ENCODE measurements at regions not wholly inside any gene's neighbourhood (a gene's known extent, or its start where the extent isn't known, plus 50 kb on each side); places are given as distances from the start of the nearest gene placed in this dataset.

DNA sequence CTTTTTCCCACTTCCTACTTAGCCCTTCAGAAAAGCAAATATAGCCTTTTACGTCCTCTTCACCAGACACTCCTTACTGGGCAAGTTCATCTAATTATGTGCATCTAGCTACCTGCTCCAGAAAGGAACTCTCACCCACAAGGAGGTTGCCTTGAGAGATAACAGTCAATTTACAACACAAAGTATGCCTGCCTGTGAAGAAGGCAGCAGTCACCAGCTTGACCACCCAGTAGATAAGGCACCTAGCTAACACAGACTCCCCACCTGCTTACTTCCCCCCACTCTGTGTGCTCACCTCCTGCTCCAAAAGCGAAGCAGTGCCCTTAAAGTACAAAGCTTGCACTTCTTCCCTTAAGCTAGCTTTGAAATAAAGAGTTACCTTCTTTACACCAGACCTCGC is 111.7 kb upstream of the MRPS30 start:
- Histone ChIP-seq H3K9me3 (no peaks in the 10 kb centered on the region), H3K27me3 (replicated peaks; ENCODE audit: insufficient read depth) (no peaks in the 10 kb centered on the region), H3K27ac (no peak overlapping the region), H3K4me1 (replicated peaks) (no peaks in the 10 kb centered on the region), H3K4me3 (no peak overlapping the region), H3K36me3 (no peaks in the 10 kb centered on the region)
- WGBS, result 62% methylated on average over 3 of the region's 3 CpGs
- no peak for DNase-seq (ENCODE audit: low spot score)
- TF ChIP-seq POLR2AphosphoS5 (IDR thresholded peaks at IDR 0.05), result no peak
- no peak for TF ChIP-seq POLR2A (IDR thresholded peaks at IDR 0.05)
- TF ChIP-seq, protein P1, sequence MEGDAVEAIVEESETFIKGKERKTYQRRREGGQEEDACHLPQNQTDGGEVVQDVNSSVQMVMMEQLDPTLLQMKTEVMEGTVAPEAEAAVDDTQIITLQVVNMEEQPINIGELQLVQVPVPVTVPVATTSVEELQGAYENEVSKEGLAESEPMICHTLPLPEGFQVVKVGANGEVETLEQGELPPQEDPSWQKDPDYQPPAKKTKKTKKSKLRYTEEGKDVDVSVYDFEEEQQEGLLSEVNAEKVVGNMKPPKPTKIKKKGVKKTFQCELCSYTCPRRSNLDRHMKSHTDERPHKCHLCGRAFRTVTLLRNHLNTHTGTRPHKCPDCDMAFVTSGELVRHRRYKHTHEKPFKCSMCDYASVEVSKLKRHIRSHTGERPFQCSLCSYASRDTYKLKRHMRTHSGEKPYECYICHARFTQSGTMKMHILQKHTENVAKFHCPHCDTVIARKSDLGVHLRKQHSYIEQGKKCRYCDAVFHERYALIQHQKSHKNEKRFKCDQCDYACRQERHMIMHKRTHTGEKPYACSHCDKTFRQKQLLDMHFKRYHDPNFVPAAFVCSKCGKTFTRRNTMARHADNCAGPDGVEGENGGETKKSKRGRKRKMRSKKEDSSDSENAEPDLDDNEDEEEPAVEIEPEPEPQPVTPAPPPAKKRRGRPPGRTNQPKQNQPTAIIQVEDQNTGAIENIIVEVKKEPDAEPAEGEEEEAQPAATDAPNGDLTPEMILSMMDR (IDR thresholded peaks at IDR 0.05), result no peak
- intact Hi-C loops (cut with DNase I), result no loop called here

DNA sequence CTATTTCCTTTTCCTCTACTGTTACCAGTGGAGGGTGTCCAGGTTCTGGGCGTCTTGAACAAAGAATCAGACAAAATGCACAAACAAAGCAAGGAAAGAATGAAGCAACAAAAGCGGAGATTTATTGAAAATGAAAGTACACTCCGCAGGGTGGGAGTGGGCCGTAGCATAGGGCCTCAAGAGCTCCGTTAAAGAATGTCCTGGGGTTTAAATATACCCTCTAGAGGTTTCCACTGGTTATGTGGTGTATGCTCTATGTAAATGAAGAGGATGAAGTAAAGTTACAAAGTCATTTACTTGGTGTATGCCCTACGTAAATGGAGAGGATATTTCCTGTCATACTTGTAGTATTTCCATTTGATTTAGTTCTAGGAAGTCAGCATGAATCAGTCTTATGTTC is 113.5 kb upstream of the MRPS30 start:
- 87% methylated on average over 6 of the region's 6 CpGs for WGBS
- no peak for TF ChIP-seq POLR2AphosphoS5 (IDR thresholded peaks at IDR 0.05)
- TF ChIP-seq, protein P1 (IDR thresholded peaks at IDR 0.05), result no peak
- TF ChIP-seq POLR2A (IDR thresholded peaks at IDR 0.05), result no peak
- Histone ChIP-seq H3K27me3 (replicated peaks; ENCODE audit: insufficient read depth) (no peaks in the 10 kb centered on the region), H3K4me1 (replicated peaks) (no peaks in the 10 kb centered on the region), H3K27ac (no peak overlapping the region), H3K4me3 (no peak overlapping the region), H3K9me3 (no peaks in the 10 kb centered on the region), H3K36me3 (no peaks in the 10 kb centered on the region)
- intact Hi-C loops (cut with DNase I), result no loop called here
- no peak for DNase-seq (ENCODE audit: low spot score)

DNA sequence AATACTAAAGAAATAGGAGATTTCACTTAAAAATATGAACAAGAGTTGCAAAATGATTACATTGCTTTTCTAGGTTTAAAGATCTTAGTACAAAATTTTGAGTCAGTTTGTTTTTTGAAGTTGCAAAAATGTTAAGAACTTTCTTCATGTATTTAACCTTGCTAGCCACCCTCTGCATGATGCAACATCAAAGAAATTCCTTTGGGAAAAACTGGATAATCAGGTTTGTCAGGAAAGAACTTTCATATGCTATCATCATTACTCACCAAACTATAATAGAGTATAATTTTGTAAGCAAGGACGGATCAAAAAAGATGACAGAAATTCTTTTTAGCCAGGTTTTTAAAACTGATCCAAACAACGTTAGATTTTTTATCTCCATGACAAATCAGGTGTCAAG is 116.9 kb upstream of the MRPS30 start:
- H3K4me3 ChIP-seq, result no peak overlapping the region
- no peak overlapping the region for H3K27ac ChIP-seq
- H3K9me3 ChIP-seq, result no peaks in the 10 kb centered on the region
- DNase-seq (ENCODE audit: low spot score), result no peak
- TF ChIP-seq POLR2AphosphoS5 (IDR thresholded peaks at IDR 0.05) (no peak), POLR2A (IDR thresholded peaks at IDR 0.05) (no peak)
- TF ChIP-seq, protein P1 (IDR thresholded peaks at IDR 0.05), result no peak
- no peaks in the 10 kb centered on the region for H3K27me3 ChIP-seq (replicated peaks; ENCODE audit: insufficient read depth)
- WGBS, result 30% methylated on average over 2 of the region's 2 CpGs
- H3K36me3 ChIP-seq, result no peaks in the 10 kb centered on the region
- intact Hi-C loops (cut with DNase I), result no loop called here
- H3K4me1 ChIP-seq (replicated peaks), result no peaks in the 10 kb centered on the region

DNA sequence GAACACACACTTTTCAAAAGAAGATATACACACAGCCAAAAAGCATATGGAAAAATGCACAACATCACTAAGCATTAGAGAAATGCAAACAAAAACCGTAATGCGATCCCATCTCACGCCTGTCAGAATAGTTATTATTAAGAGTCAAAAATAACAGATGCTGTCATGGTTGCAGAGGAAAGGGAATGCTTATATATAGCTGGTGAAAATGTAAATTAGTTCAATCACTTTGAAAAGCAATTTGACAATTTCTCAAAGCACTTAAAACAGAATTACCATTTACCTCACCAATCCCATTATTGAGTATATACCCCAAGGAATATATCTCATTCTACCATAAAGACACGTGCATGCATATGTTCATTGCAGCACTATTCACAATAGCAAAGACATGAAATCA is 126.8 kb upstream of the MRPS30 start:
- Histone ChIP-seq H3K36me3 (no peaks in the 10 kb centered on the region), H3K4me1 (replicated peaks) (no peaks in the 10 kb centered on the region), H3K9me3 (no peaks in the 10 kb centered on the region), H3K27ac (no peak overlapping the region), H3K27me3 (replicated peaks; ENCODE audit: insufficient read depth) (no peaks in the 10 kb centered on the region), H3K4me3 (no peak overlapping the region)
- no peak for DNase-seq (ENCODE audit: low spot score)
- 83% methylated on average over 4 of the region's 4 CpGs for whole genome bisulfite sequencing
- intact Hi-C loops (cut with DNase I), result no loop called here
- TF ChIP-seq POLR2AphosphoS5 (IDR thresholded peaks at IDR 0.05), result no peak
- TF ChIP-seq, protein P1 (IDR thresholded peaks at IDR 0.05), result no peak
- TF ChIP-seq POLR2A (IDR thresholded peaks at IDR 0.05), result no peak

DNA sequence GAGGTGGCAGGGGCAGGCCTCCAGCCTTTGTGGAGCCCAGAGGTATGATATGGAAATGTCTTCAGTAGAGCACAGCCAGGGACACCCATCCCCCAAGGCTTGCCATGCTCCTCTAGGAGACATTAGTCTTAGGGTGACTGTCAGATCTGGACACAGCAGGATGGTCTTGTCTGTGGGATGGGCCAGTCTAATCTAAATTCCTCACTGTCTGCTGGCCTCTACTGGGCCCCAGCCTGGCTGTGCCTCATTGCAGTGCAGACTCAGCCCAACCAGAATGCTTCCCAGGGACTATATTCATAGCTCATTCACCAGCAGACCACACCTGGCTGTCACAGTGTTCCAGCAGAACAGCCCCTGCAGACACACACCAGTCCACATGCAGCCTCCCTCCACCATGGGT is 129.5 kb upstream of the MRPS30 start:
- no peak overlapping the region for H3K4me3 ChIP-seq
- no peak for DNase-seq (ENCODE audit: low spot score)
- no peaks in the 10 kb centered on the region for H3K9me3 ChIP-seq
- H3K27ac ChIP-seq, result no peak overlapping the region
- H3K27me3 ChIP-seq (replicated peaks; ENCODE audit: insufficient read depth), result no peaks in the 10 kb centered on the region
- intact Hi-C loops (cut with DNase I), result no loop called here
- no peaks in the 10 kb centered on the region for H3K36me3 ChIP-seq
- no peaks in the 10 kb centered on the region for H3K4me1 ChIP-seq (replicated peaks)
- TF ChIP-seq, protein P1 (IDR thresholded peaks at IDR 0.05), result no peak
- TF ChIP-seq POLR2AphosphoS5 (IDR thresholded peaks at IDR 0.05) (no peak), POLR2A (IDR thresholded peaks at IDR 0.05) (no peak)

Data from prostate gland (tissue), 2 donors.